Common myeloid progenitor, CD34-positive (primary cell): ENCODE measurements at regions not wholly inside any gene's neighbourhood (a gene's known extent, or its start where the extent isn't known, plus 50 kb on each side); places are given as distances from the start of the nearest gene placed in this dataset.
"Not testable (repeated sequence)": the region's sequence is repeated elsewhere in the genome, so short reads cannot be mapped to it uniquely, and the experiment has no call there.

ENCODE experiments used
- CTCF ChIA-PET: fragments of 350-600 bp; sonication (Branson Sonifier 250); formaldehyde crosslinking; loops from one replicate; lab custom pipeline; 2021; ENCODE audit warnings: antibody characterized with exemption; lab: Charles Lee
- POLR2A ChIA-PET: fragments of 350-600 bp; sonication (Branson Sonifier 250); formaldehyde crosslinking; loops from one replicate; lab custom pipeline; 2021; ENCODE audit warnings: antibody characterized with exemption; lab: Charles Lee
- DNase-seq, 3 donors: peaks; one replicate each; pipeline versions ENCODE4 v3.0.0 to v3.0.0-alpha.2; 2013
- H3K27ac ChIP-seq, 2 experiments: 1 replicate in 1 of 2; 2 replicates in 1 of 2; pipeline ENCODE4 v1.7.0; 2013; ENCODE audit warnings: inconsistent platforms in 2 of 2, low read length in 2 of 2, mild to moderate bottlenecking in 2 of 2, low read depth in 1 of 2, moderate library complexity in 1 of 2; ENCODE audit not compliant: severe bottlenecking in 2 of 2, insufficient read depth in 1 of 2, poor library complexity in 1 of 2
- H3K27me3 ChIP-seq, 5 experiments: replicated peaks in 2 of 5; 1 replicate in 3 of 5; 2 replicates in 2 of 5; pipeline versions ENCODE4 v1.6.1 to v1.7.0; 2013; ENCODE audit warnings: low read length in 4 of 5, mild to moderate bottlenecking in 2 of 5, moderate library complexity in 2 of 5, inconsistent platforms in 1 of 5; ENCODE audit not compliant: insufficient read depth in 5 of 5, control insufficient read depth in 4 of 5
- H3K36me3 ChIP-seq, 4 experiments: 1 replicate in 2 of 4; 2 replicates in 2 of 4; pipeline versions ENCODE4 v1.6.1 to v1.7.0; 2013; ENCODE audit warnings: low read length in 3 of 4, control low read depth in 1 of 4, mild to moderate bottlenecking in 1 of 4; ENCODE audit not compliant: control insufficient read depth in 4 of 4, insufficient read depth in 4 of 4
- H3K4me1 ChIP-seq, 4 experiments: 1 replicate in 3 of 4; 2 replicates in 1 of 4; pipeline versions ENCODE4 v1.6.1 to v1.7.1; 2013; ENCODE audit warnings: low read length in 3 of 4, mild to moderate bottlenecking in 3 of 4, control low read depth in 1 of 4, inconsistent platforms in 1 of 4, moderate library complexity in 1 of 4; ENCODE audit not compliant: control insufficient read depth in 4 of 4, insufficient read depth in 4 of 4; ENCODE audit errors: control extremely low read depth in 1 of 4
- H3K4me3 ChIP-seq, 7 experiments: 1 replicate in 4 of 7; 2 replicates in 3 of 7; pipeline versions ENCODE4 v1.5.1 to v1.7.0; 2013; ENCODE audit warnings: mild to moderate bottlenecking in 7 of 7, low read length in 6 of 7, moderate library complexity in 6 of 7, inconsistent platforms in 2 of 7, low read depth in 2 of 7, control low read depth in 1 of 7; ENCODE audit not compliant: insufficient read depth in 4 of 7, control insufficient read depth in 1 of 7; ENCODE audit errors: extremely low read depth in 1 of 7
- H3K9me3 ChIP-seq, 5 experiments: 1 replicate in 4 of 5; 2 replicates in 1 of 5; pipeline versions ENCODE4 v1.6.1 to v1.7.1; 2013; ENCODE audit warnings: low read length in 4 of 5, mild to moderate bottlenecking in 2 of 5, inconsistent platforms in 1 of 5, low read depth in 1 of 5, moderate library complexity in 1 of 5; ENCODE audit not compliant: control insufficient read depth in 4 of 5, insufficient read depth in 2 of 5; ENCODE audit errors: control extremely low read depth in 1 of 5
- WGBS: methylation state at CpG from one replicate; pipeline ENCODE4 v1.1.5; 2013; ENCODE audit not compliant: insufficient coverage; 5-methylcytosine and 5-hydroxymethylcytosine counted together

GRCh38 chr2:85969367-85969766 is 80.6 kb upstream of the ST3GAL5 start:
- H3K36me3 ChIP-seq, H3K27ac ChIP-seq, H3K4me1 ChIP-seq, CTCF ChIA-PET, DNase-seq, H3K4me3 ChIP-seq, H3K9me3 ChIP-seq, H3K27me3 ChIP-seq, POLR2A ChIA-PET: not testable (repeated sequence)
- WGBS = no CpG with 5 or more reads among the region's 6 CpGs

- POLR2A ChIA-PET = not testable (repeated sequence)
Observed at GRCh38 chr2:85965770-85966169, 77.0 kb upstream of the ST3GAL5 start.

DNA sequence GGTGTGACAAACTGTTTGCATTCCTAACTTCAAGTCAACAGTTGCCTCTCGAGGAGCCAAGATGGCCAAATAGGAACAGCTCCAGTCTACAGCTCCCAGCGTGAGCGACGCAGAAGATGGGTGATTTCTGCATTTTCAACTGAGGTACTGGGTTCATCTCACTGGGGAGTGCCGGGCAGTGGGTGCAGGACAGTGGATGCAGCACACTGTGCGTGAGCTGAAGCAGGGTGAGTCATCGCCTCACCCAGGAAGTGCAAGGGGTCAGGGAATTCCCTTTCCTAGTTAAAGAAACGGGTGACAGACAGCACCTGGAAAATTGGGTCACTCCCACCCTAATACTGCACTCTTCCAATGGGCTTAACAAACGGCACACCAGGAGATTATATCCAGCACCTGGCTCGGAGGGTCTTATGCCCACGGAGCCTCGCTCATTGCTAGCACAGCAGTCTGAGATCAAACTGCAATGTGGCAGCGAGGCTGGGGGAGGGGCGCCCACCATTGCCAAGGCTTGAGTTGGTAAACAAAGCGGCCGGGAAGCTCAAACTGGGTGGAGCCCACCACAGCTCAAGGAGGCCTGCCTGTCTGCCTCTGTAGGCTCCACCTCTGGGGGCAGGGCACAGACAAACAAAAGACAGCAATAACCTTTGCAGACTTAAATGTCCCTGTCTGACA is 75.1 kb upstream of the ST3GAL5 start:
- DNase-seq, POLR2A ChIA-PET, CTCF ChIA-PET, H3K4me3 ChIP-seq, H3K36me3 ChIP-seq, H3K4me1 ChIP-seq, H3K27me3 ChIP-seq, H3K27ac ChIP-seq: not testable (repeated sequence)
- 97% methylated on average over 10 of the region's 16 CpGs for WGBS
- peaks cover 0 to 23% (median 13%) of the 10 kb centered on the region in 5 experiments for H3K9me3 ChIP-seq

More at GRCh38 chr2:85965770-85966169, 77.0 kb upstream of the ST3GAL5 start:
- no CpG with 5 or more reads among the region's 2 CpGs for WGBS
- H3K27me3 ChIP-seq, H3K36me3 ChIP-seq, H3K27ac ChIP-seq, H3K4me1 ChIP-seq, H3K4me3 ChIP-seq, DNase-seq, CTCF ChIA-PET: not testable (repeated sequence)
- H3K9me3 ChIP-seq = peaks cover 0 to 18% (median 12%) of the 10 kb centered on the region in 5 experiments

GRCh38 chr2:85963068-85963467 is 74.3 kb upstream of the ST3GAL5 start:
- H3K27me3 ChIP-seq = no peaks in the 10 kb centered on the region
- H3K9me3 ChIP-seq = peaks cover 0 to 23% (median 13%) of the 10 kb centered on the region in 5 experiments
- no peak overlapping the region for H3K4me3 ChIP-seq
- ChIA-PET CTCF (no interaction called here), POLR2A (no interaction called here)
- no CpG with 5 or more reads among the region's 4 CpGs for WGBS
- DNase-seq = no peak
- H3K27ac ChIP-seq = no peak overlapping the region
- no peaks in the 10 kb centered on the region for H3K4me1 ChIP-seq
- no peaks in the 10 kb centered on the region for H3K36me3 ChIP-seq

DNA sequence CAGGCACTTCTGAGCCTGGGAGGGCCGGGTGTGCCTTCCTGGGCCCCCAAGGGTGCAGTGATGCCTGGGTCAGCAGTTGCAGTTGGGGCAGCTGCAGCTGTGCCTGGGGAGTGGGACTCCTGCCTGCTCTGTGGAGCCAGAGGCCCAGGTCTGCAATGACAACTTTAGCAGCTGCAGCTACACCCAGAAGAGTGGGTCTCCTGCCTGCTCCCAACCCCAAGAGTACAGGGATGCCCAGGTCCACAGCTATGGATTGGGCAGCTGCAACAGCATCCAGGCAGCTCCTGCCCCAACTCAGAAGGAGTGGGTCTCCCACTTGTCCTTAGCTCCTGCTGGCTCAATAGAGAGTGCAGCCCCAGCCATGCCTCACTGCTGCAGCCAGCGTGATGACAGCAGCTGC is 73.0 kb upstream of the ST3GAL5 start:
- H3K9me3 ChIP-seq = peaks cover 0 to 23% (median 13%) of the 10 kb centered on the region in 5 experiments
- H3K4me3 ChIP-seq = no peak overlapping the region
- no peak for DNase-seq
- CTCF ChIA-PET = interaction anchor here (1.1 to 1.8 kb wide), 3 partner anchors 12 to 16 kb away, joined by 3 to 4 read pairs (median 4); no protein-coding TSS in a partner anchor
- H3K27ac ChIP-seq = no peak overlapping the region
- H3K4me1 ChIP-seq = peaks cover 0 to 4% (median 0%) of the 10 kb centered on the region in 4 experiments
- H3K27me3 ChIP-seq = no peaks in the 10 kb centered on the region
- H3K36me3 ChIP-seq = no peaks in the 10 kb centered on the region
- POLR2A ChIA-PET = no interaction called here
- 91% methylated on average over 1 of the region's 2 CpGs for WGBS

DNA sequence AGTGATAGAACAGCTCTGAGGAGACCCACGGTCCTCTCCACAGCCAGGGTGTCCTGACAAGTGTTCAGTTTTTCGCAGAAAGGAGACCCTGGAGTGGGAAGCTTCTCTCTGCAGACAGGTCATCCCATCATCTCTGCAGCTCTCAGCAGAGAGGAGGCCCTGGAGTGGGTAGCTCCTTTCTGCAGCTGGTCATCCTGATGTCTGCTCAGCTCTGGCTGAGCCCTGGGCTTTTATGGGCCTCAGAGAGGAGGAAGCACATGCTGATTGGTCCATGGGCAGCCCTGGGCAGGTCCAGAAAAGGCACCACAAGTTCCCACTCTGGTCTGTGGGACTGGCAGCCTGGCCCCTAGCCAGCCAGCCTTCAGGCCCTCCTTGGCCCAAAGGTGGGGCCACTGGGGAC is 72.3 kb upstream of the ST3GAL5 start:
- CTCF ChIA-PET = interaction anchor here (1.1 to 1.8 kb wide), 5 partner anchors 12 to 135 kb away, joined by 3 to 5 read pairs (median 3); no protein-coding TSS in a partner anchor
- 93% methylated on average over 2 of the region's 2 CpGs for WGBS
- Histone ChIP-seq H3K36me3 (no peaks in the 10 kb centered on the region), H3K4me1 (peaks cover 0 to 5% (median 0%) of the 10 kb centered on the region in 4 experiments), H3K27me3 (no peaks in the 10 kb centered on the region), H3K9me3 (peaks cover 0 to 23% (median 13%) of the 10 kb centered on the region in 5 experiments), H3K27ac (no peak overlapping the region), H3K4me3 (no peak overlapping the region)
- DNase-seq = no peak
- POLR2A ChIA-PET = no interaction called here

DNA sequence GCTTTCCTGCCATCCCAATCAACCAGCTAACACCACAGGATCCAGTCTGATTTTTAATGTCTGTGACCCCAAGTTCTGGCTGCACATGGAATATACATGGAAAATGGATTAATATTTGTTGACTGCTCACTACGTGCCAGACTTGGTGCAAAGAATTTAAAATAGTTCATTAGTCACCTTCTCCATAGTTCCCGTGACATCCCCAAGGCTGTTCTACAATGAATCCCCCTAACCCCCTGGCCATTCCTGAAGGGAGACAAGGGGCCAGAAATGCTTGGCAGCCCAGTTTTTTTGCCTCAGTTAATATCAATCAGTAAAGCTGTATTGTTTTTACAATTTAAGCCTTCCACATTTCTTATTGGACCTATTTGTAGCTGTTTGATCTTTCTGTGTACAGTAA is 71.0 kb upstream of the ST3GAL5 start:
- H3K9me3 ChIP-seq = peaks cover 0 to 23% (median 13%) of the 10 kb centered on the region in 5 experiments
- H3K27ac ChIP-seq = no peak overlapping the region
- no peak overlapping the region for H3K4me3 ChIP-seq
- no peak for DNase-seq
- H3K27me3 ChIP-seq = no peaks in the 10 kb centered on the region
- peaks cover 0 to 5% (median 0%) of the 10 kb centered on the region in 4 experiments for H3K4me1 ChIP-seq
- ChIA-PET POLR2A (no interaction called here), CTCF (interaction anchor here (0.6 to 1.7 kb wide), 7 partner anchors 9 to 238 kb away, joined by 3 to 6 read pairs (median 3); no protein-coding TSS in a partner anchor)
- no peaks in the 10 kb centered on the region for H3K36me3 ChIP-seq
- 100% methylated on average over 2 of the region's 2 CpGs for WGBS
